Pancreas (tissue), 10 donors: ENCODE measurements at regions not wholly inside any gene's neighbourhood (a gene's known extent, or its start where the extent isn't known, plus 50 kb on each side); places are given as distances from the start of the nearest gene placed in this dataset.
A peak's percentile ranks its signal among the peaks of the same experiment; 100 is the strongest.

Source experiments
- ATAC-seq, 4 donors: fragments of 200-7000 bp; cut with Tn5 transposase; one replicate each; pipeline versions ENCODE4 v1.8.0 to v1.9.1; 2020; ENCODE audit warnings: mild to moderate bottlenecking in 4 of 4, moderate library complexity in 4 of 4
- DNase-seq, 6 donors: peaks; one replicate each; pipeline ENCODE4 v3.0.0-alpha.2; 2020
- FAIRE-seq: peaks from 2 replicates; lab custom pipeline; 2012; peaks lifted over from hg19 to GRCh38; lab: Jason Lieb, UNC
- H3K27ac ChIP-seq, 4 donors: fragments of 200-600 bp; sonication (generic); 1 replicate in 3 of 4; 2 replicates in 1 of 4; pipeline versions ENCODE4 v1.5.0 to v1.8.0; 2020
- H3K27me3 ChIP-seq, 4 donors: fragments of 200-600 bp; one replicate each; pipeline ENCODE4 v1.8.0; 2021
- H3K36me3 ChIP-seq, 3 donors: fragments of 200-600 bp; sonication (generic) in 1 of 3; one replicate each; pipeline versions ENCODE4 v1.5.0 to v1.8.0; 2020 to 2021
- H3K4me1 ChIP-seq, 3 donors: fragments of 200-600 bp; one replicate each; pipeline ENCODE4 v1.8.0; 2021
- H3K4me3 ChIP-seq, 4 donors: fragments of 200-600 bp; sonication (generic) in 2 of 4; one replicate each; pipeline versions ENCODE4 v1.5.0 to v1.8.0; 2020 to 2021
- H3K9me3 ChIP-seq, 4 donors: fragments of 200-600 bp; one replicate each; pipeline ENCODE4 v1.8.0; 2021
- CTCF ChIP-seq, 4 donors: fragments of 200-600 bp; sonication (generic) in 3 of 4; IDR thresholded peaks; one replicate each; pipeline versions ENCODE4 v1.5.0 to v1.8.0; 2021; ENCODE audit warnings: antibody characterized with exemption in 4 of 4
- WGBS, 2 donors: extraction: QIAGEN DNeasy Blood & Tissue Kit; methylation state at CpG; one replicate each; pipeline ENCODE4 v1.1.7; 2013; 5-methylcytosine and 5-hydroxymethylcytosine counted together
- intact Hi-C, 3 donors: fragments of 100-400 bp; cut with DNase I; formaldehyde crosslinking; loops; one replicate each; pipeline versions ENCODE4 v1.11.1 to v1.14.2; 2022
- donor health status: healthy with polysubstance abuse.
- donor health status: DM: no; HTN: no; CAD: no; lungs with moderate emphysema.
- donor health status: DM: no; HTN: no; CAD: no.
- donor health status: control.
- donor health status: control.
- donor health status: Bipolar disorder and iron deficiency.
- donor health status: DM: yes; HTN: yes; CAD: no.
- donor health status: DM: no; HTN: no; CAD: no.
- donor health status: DM: no; HTN: no; CAD: no.
- donor health status: DM: yes; HTN: yes; CAD: no.

- TF ChIP-seq CTCF (IDR thresholded peaks at IDR 0.05) = peak; percentile 16 to 43 (median 35)
- no peak overlapping the region for H3K27ac ChIP-seq
- H3K36me3 ChIP-seq = no peaks in the 10 kb centered on the region
- no peaks in the 10 kb centered on the region for H3K27me3 ChIP-seq
- WGBS, 2 donors = 23 to 31% methylated on average over 6 of the region's 6 CpGs
- DNase-seq = no peak
- ATAC-seq = peak in 3 of 4 donors; percentile 51 to 69 (median 67)
- H3K9me3 ChIP-seq = no peaks in the 10 kb centered on the region
- peak; percentile 92 for FAIRE-seq
- no peaks in the 10 kb centered on the region for H3K4me1 ChIP-seq
- no peak overlapping the region for H3K4me3 ChIP-seq
- intact Hi-C loops = loop anchor here in 1 of 3 donors (5.0 kb wide), 2 partner anchors 86 to 664 kb away; no protein-coding TSS in a partner anchor
Measured at GRCh38 chr6:148166339-148166968, 176.2 kb upstream of the SASH1 start.

GRCh38 chr6:148169706-148170105, 172.9 kb upstream of the SASH1 start:
- WGBS, 2 donors = 77 to 86% methylated on average over 8 of the region's 8 CpGs
- no peak for ATAC-seq
- DNase-seq = no peak
- Histone ChIP-seq H3K4me1 (no peaks in the 10 kb centered on the region), H3K27ac (no peak overlapping the region), H3K9me3 (no peaks in the 10 kb centered on the region), H3K27me3 (no peaks in the 10 kb centered on the region), H3K4me3 (no peak overlapping the region), H3K36me3 (no peaks in the 10 kb centered on the region)
- intact Hi-C loops = loop anchor here in 1 of 3 donors (5.0 kb wide), 2 partner anchors 83 to 667 kb away; no protein-coding TSS in a partner anchor
- FAIRE-seq = no peak
- TF ChIP-seq CTCF (IDR thresholded peaks at IDR 0.05) = no peak

- ATAC-seq = no peak
- WGBS, 2 donors = 79 to 87% methylated on average over 1 of the region's 1 CpG
- H3K27ac ChIP-seq = no peak overlapping the region
- H3K4me3 ChIP-seq = no peak overlapping the region
- H3K4me1 ChIP-seq = no peaks in the 10 kb centered on the region
- no peaks in the 10 kb centered on the region for H3K27me3 ChIP-seq
- H3K36me3 ChIP-seq = no peaks in the 10 kb centered on the region
- no peak for TF ChIP-seq CTCF (IDR thresholded peaks at IDR 0.05)
- DNase-seq = no peak
- intact Hi-C loops = no loop called here
- no peaks in the 10 kb centered on the region for H3K9me3 ChIP-seq
- FAIRE-seq = no peak
Measured at GRCh38 chr6:148170286-148170685, 172.4 kb upstream of the SASH1 start.

GRCh38 chr6:148173548-148173947, 169.1 kb upstream of the SASH1 start:
- H3K36me3 ChIP-seq = no peaks in the 10 kb centered on the region
- H3K9me3 ChIP-seq = no peaks in the 10 kb centered on the region
- no peaks in the 10 kb centered on the region for H3K4me1 ChIP-seq
- no peaks in the 10 kb centered on the region for H3K27me3 ChIP-seq
- ATAC-seq (no peak), DNase-seq (no peak), FAIRE-seq (no peak)
- no peak overlapping the region for H3K4me3 ChIP-seq
- 69 to 88% methylated on average over 1 of the region's 1 CpG for WGBS, 2 donors
- no peak for TF ChIP-seq CTCF (IDR thresholded peaks at IDR 0.05)
- intact Hi-C loops = no loop called here
- no peak overlapping the region for H3K27ac ChIP-seq

- FAIRE-seq (no peak), ATAC-seq (no peak), DNase-seq (no peak)
- H3K4me1 ChIP-seq = no peaks in the 10 kb centered on the region
- intact Hi-C loops = loop anchor here in 1 of 3 donors (5.0 kb wide), 1 partner anchor 287 kb away; no protein-coding TSS in a partner anchor
- no peaks in the 10 kb centered on the region for H3K27me3 ChIP-seq
- TF ChIP-seq CTCF (IDR thresholded peaks at IDR 0.05) = no peak
- H3K4me3 ChIP-seq = no peak overlapping the region
- 40 to 51% methylated on average over 8 of the region's 8 CpGs for WGBS, 2 donors
- no peaks in the 10 kb centered on the region for H3K36me3 ChIP-seq
- no peaks in the 10 kb centered on the region for H3K9me3 ChIP-seq
- H3K27ac ChIP-seq = no peak overlapping the region
Measured at GRCh38 chr6:148175550-148176188, 167.0 kb upstream of the SASH1 start.
